C4-2B (cell line): ENCODE measurements at regions not wholly inside any gene's neighbourhood (a gene's known extent, or its start where the extent isn't known, plus 50 kb on each side); places are given as distances from the start of the nearest gene placed in this dataset.

Source experiments
- ZFX ChIP-seq: fragments of 450-650 bp; IDR thresholded peaks from 2 replicates; pipeline ENCODE4 v1.6.1; 2017
- TF ChIP-seq, protein P1 (sequence below): fragments of 450-650 bp; conservative IDR thresholded peaks from 2 replicates; pipeline ENCODE4 v1.5.1; 2017; ENCODE audit warnings: mild to moderate bottlenecking

DNA sequence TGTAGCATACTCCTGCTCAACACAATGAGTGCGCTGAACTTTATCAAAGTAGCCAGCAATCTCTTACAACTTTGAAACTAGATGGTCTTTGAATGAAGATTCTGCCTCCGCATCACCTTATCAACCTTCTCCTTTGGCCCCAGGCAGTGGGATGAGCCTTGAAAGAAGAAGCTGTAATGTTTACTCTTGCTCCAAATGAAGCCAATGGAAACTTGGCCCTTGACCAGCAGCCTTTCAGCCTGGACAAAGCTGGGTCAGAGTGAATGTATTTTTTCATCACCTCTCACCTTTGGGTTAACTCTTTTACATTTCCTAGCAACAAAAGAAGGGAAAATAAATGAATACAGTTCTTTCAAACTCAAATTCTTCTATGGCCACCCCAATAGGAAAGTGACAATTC is 359.1 kb downstream of the KCNA4 start:
- TF ChIP-seq, protein P1, sequence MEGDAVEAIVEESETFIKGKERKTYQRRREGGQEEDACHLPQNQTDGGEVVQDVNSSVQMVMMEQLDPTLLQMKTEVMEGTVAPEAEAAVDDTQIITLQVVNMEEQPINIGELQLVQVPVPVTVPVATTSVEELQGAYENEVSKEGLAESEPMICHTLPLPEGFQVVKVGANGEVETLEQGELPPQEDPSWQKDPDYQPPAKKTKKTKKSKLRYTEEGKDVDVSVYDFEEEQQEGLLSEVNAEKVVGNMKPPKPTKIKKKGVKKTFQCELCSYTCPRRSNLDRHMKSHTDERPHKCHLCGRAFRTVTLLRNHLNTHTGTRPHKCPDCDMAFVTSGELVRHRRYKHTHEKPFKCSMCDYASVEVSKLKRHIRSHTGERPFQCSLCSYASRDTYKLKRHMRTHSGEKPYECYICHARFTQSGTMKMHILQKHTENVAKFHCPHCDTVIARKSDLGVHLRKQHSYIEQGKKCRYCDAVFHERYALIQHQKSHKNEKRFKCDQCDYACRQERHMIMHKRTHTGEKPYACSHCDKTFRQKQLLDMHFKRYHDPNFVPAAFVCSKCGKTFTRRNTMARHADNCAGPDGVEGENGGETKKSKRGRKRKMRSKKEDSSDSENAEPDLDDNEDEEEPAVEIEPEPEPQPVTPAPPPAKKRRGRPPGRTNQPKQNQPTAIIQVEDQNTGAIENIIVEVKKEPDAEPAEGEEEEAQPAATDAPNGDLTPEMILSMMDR = no peak
- TF ChIP-seq ZFX = no peak
